H1 (cell line): ENCODE measurements at regions not wholly inside any gene's neighbourhood (a gene's known extent, or its start where the extent isn't known, plus 50 kb on each side); places are given as distances from the start of the nearest gene placed in this dataset.

Experiments
- ASH2L ChIP-seq: fragments of 200-600, 300-600 bp; sonication (generic); IDR thresholded peaks from one replicate; pipeline ENCODE4 v1.7.1; 2017; ENCODE audit warnings: low read length
- EGR1 ChIP-seq: IDR thresholded peaks from 2 replicates; pipeline ENCODE4 v1.6.1; 2011; ENCODE audit warnings: low read depth, low read length, borderline replicate concordance
- EP300 ChIP-seq, 2 experiments: IDR thresholded peaks; 1 replicate in 1 of 2; 2 replicates in 1 of 2; pipeline ENCODE4 v1.6.1; 2011 to 2012; ENCODE audit warnings: low read depth in 2 of 2, low read length in 2 of 2, mild to moderate bottlenecking in 2 of 2, borderline replicate concordance in 1 of 2, inconsistent platforms in 1 of 2, moderate library complexity in 1 of 2
- POLR2A ChIP-seq, 2 experiments: IDR thresholded peaks; 1 replicate in 1 of 2; 2 replicates in 1 of 2; pipeline ENCODE4 v1.6.1; 2011; ENCODE audit warnings: low read depth in 2 of 2, low read length in 2 of 2, mild to moderate bottlenecking in 2 of 2; ENCODE audit errors: control extremely low read depth in 1 of 2
- SAP30 ChIP-seq: fragments of 300-600 bp; sonication (generic); IDR thresholded peaks from 2 replicates; pipeline ENCODE4 v1.7.1; 2012; ENCODE audit warnings: low read length, moderate library complexity, mild to moderate bottlenecking, inconsistent platforms; ENCODE audit not compliant: insufficient read depth, insufficient replicate concordance
- TCF12 ChIP-seq: IDR thresholded peaks from 2 replicates; pipeline ENCODE4 v1.6.1; 2011; ENCODE audit warnings: low read depth, mild to moderate bottlenecking, low read length
- TEAD4 ChIP-seq: IDR thresholded peaks from 2 replicates; pipeline ENCODE4 v1.6.1; 2012; ENCODE audit warnings: low read depth, low read length, inconsistent platforms, mixed read lengths
- USF2 ChIP-seq: IDR thresholded peaks from 2 replicates; pipeline ENCODE4 v1.6.1; 2011; ENCODE audit warnings: low read length, improper control_type of control experiment
- YY1 ChIP-seq: IDR thresholded peaks from 2 replicates; pipeline ENCODE4 v1.6.1; 2011; ENCODE audit warnings: low read depth, mild to moderate bottlenecking, low read length
- TF ChIP-seq, protein P1 (sequence below), 3 experiments: IDR thresholded peaks; 1 replicate in 2 of 3; 2 replicates in 1 of 3; pipeline versions ENCODE4 v1.5.1 to v1.6.1; 2011; ENCODE audit warnings: low read length in 3 of 3, mild to moderate bottlenecking in 3 of 3, inconsistent platforms in 2 of 3, low read depth in 1 of 3, moderate library complexity in 1 of 3; ENCODE audit not compliant: insufficient read depth in 1 of 3; ENCODE audit errors: control extremely low read depth in 1 of 3

DNA sequence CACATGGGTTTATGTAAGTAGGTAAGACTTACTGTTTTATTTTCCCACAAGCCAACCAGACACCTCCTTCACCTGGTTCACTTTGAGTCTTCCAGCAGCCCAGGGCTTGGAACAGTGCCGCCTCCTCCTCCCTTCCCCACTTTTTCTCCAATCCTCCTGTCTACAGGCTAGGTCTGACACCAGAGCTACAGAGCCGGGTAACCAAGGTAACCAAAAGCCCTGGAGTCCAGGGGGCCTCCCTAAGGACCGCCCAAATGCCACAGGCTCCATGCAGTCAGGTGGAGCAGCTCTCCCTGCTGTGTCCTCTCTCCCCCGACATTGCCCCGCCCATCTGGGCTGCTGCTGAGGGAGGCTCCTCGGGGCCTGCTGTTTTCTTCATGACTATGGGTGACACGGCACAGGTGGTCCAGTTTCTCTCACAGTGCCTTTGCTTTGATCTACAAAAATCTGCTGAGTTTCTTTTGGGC is 138.0 kb upstream of the EFNA5 start (continued):
- TF ChIP-seq TEAD4 (0 out of 2 replicates have a peak, but pooled peaks have one; percentile 45), ASH2L (peak; percentile 6), USF2 (no peak; the same call in 1 of the 2 replicates), EGR1 (no peak), POLR2A (IDR thresholded peaks at IDR 0.05; ENCODE audit: control extremely low read depth in 1 of 2, low read depth in 2 of 2, low read length in 2 of 2) (no peak), EP300 (IDR thresholded peaks at IDR 0.05; ENCODE audit: borderline replicate concordance in 1 of 2, low read depth in 2 of 2, low read length in 2 of 2) (peak in 1 of 2 experiments; percentile 46; a peak in 1 of 3 replicates), SAP30 (no peak), YY1 (0 out of 2 replicates have a peak, but pooled peaks have one; percentile 37), TCF12 (0 out of 2 replicates have a peak, but pooled peaks have one; percentile 44)
- TF ChIP-seq, protein P1, sequence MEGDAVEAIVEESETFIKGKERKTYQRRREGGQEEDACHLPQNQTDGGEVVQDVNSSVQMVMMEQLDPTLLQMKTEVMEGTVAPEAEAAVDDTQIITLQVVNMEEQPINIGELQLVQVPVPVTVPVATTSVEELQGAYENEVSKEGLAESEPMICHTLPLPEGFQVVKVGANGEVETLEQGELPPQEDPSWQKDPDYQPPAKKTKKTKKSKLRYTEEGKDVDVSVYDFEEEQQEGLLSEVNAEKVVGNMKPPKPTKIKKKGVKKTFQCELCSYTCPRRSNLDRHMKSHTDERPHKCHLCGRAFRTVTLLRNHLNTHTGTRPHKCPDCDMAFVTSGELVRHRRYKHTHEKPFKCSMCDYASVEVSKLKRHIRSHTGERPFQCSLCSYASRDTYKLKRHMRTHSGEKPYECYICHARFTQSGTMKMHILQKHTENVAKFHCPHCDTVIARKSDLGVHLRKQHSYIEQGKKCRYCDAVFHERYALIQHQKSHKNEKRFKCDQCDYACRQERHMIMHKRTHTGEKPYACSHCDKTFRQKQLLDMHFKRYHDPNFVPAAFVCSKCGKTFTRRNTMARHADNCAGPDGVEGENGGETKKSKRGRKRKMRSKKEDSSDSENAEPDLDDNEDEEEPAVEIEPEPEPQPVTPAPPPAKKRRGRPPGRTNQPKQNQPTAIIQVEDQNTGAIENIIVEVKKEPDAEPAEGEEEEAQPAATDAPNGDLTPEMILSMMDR (IDR thresholded peaks at IDR 0.05; ENCODE audit: control extremely low read depth in 1 of 3, insufficient read depth in 1 of 3, low read depth in 1 of 3, low read length in 3 of 3) = no peak
